ENCODE measurements at regions not wholly inside any gene's neighbourhood (a gene's known extent, or its start where the extent isn't known, plus 50 kb on each side); places are given as distances from the start of the nearest gene placed in this dataset.

- TF ChIP-seq EZH2 (IDR thresholded peaks at IDR 0.05; ENCODE audit: borderline replicate concordance, insufficient read depth, low read length, poor library complexity, severe bottlenecking) (no peak), CTCF (IDR thresholded peaks at IDR 0.05; ENCODE audit: poor library complexity, severe bottlenecking) (no peak), EP300 (conservative IDR thresholded peaks at IDR 0.05; ENCODE audit: poor library complexity, severe bottlenecking) (no peak), TAF1 (IDR thresholded peaks at IDR 0.05; ENCODE audit: low read depth) (no peak)
Observed at GRCh38 chr9:23321049-23321448, 505.0 kb downstream of the ELAVL2 start.
